Fibroblast of peridontal ligament (primary cell): ENCODE measurements at regions not wholly inside any gene's neighbourhood (a gene's known extent, or its start where the extent isn't known, plus 50 kb on each side); places are given as distances from the start of the nearest gene placed in this dataset.

ENCODE experiments used
- DNase-seq: peaks from one replicate; pipeline ENCODE4 v3.0.0-alpha.2; 2010; ENCODE audit errors: extremely low read depth

DNA sequence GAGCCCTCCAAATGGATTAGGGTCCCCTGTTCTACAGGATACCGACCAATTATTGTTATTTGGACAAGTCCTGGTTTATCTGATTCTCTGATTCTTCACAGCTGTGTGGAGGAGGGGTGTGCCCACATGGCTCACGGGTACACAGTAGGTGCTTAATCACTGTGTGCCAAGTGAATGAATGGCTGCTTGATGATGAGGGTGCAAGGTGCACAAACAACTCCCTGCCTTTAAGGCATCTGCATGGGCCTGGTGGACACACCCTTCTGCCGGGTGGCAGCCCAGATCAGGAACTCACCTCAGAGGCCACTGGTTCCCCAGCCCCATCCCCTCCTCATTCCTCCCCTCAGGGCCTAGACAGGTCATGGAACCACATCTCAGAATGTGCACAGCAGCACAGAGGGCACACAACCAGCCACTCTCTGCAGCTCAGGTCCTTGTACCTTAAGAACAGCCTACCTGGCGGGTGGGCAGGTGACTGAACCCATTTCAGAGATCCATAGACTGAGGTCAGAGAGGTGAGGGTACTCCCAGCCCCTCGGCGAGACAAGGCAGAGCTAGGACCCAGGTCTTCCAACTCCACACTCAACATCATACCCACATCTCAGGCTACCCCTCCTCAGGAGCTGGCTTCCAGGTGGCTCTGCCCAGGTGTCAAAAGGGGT is 50.3 kb downstream of the SHANK2 start:
- no peak for DNase-seq

DNA sequence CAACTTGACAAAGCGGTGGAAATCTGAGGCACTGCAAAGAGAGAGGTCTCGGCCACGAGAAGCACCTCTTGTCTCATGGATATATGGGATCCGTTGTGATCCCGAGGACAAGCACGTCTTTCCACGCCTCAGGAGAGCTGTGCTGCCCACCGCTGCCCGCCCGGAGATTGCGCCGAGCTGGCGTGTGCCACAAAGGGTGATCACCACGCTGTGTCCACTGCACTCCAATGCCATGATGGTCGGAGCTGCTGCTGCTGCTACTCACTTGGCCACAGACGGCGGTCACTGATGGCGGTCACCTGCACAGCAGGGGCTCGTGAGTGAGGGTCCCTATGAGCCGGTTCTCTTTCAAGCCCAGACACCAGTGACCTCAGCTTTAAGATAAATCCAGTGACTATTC is 51.1 kb downstream of the SHANK2 start:
- no peak for DNase-seq

DNA sequence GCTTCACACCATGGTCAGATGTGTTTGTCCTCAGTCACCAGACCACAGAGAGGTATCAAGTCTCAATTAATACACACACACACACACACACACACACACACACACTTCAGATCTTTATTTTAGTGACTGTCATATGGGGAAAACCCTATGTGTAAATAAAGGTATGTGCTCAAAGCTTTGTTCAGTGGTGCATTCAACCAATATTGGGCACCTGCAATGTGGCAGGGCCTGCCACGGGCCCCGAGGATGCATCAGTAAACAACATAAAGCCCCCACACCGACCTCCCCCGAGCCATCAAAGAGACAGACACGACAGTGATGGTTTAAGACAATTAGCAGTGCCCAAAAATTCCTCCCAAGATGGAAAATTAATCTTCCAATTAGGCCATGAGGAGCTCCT is 51.6 kb downstream of the SHANK2 start:
- DNase-seq, result no peak

DNA sequence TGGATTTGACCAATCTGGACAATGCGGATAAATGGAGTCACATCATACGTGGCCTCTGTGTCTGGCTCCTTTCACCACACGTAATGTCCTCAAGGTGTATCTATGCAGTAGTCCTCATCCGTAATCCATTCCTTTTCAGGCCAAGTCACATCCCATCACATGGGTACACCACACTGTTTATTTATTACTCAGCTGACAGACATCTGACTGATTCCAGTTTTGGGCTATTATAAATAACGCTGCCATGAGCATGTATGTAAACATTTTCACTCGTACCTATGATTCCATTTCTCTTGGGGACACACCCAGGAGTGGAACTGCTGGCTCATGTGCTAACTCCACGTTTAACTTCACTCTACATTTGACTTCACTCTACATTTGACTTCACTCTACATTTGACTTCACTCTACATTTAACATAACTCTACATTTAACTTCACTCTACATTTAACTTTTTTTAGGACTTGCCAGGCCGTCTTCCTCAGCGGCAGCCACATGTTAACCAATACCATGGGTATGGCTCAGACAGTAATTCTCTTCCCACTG is 52.1 kb downstream of the SHANK2 start:
- no peak for DNase-seq

DNA sequence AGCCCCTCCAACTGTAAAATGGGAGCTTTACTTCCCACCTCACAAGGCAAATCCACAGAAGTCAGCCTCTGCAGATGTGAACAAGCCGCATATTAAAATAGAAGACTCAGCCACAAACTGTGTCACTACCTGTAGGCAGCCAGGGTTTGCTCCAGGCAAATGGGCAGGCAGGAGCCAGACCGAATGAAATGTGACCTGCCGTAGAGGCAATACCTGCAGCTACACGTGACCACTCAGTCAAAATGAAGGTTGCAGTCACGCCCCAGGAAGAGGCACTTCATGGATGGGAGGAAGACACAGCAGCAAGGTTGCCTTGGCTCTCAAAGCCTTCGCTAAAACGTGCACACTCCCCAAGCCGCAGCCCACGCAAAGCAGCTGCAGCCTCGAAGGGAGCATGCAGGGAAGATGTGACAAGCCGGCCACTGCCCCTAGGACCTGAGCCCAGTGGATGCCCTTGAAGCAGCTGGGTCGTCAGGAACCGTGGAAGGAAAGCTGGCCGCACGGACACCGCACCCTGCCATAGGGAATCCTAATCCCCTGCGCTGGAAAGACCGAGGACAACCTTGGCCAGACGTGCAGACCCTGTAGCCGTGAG is 53.1 kb downstream of the SHANK2 start:
- DNase-seq, result no peak

DNA sequence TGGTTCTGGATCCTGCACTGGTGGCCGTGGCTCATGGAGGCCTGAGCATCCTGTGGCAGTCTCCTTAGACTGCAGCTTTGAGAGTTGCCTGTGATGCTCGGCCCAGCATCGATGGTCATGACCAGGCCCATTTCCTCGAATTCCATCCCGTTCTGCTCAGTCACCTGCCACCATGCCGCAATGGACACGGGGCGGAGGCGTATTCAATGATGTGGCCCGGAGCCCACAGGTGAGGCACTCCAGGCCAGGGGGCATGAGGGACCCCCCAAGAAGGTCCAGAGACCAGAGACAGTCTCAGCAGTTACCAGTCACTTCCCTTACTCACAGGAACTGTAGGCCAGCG is 53.6 kb downstream of the SHANK2 start:
- DNase-seq, result no peak

DNA sequence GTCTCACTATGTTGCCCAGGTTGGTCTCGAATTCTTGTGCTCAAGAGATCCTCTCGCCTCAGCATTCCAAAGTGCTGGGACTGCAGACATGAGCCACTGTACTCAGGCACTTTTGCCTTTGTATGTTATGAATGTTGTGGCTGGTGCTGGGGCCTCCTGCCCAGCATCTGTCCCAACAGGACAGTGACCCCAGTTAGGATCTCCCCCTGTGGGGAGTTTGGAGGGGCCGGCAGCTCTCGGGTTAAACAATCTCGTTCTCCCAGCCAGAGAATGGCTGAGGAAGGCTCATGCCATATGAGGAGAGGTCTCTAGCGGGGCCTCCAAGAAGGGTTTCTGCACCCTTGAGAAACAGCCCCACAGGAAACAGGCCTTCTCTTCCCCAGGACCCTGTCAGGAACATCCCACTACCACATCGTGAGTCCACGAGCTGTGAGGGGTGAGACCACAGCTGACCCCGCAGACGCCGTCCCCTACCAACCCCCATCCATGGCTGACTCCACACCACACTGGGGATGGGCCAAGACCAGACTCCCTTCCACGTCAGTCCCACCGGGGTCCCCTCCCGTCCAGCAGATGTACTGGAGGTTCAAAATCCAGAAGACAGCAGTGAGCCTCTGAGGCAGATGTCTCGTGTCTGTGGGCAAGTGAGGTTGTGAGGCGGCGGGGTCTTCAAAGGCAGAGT is 54.1 kb downstream of the SHANK2 start:
- no peak for DNase-seq

DNA sequence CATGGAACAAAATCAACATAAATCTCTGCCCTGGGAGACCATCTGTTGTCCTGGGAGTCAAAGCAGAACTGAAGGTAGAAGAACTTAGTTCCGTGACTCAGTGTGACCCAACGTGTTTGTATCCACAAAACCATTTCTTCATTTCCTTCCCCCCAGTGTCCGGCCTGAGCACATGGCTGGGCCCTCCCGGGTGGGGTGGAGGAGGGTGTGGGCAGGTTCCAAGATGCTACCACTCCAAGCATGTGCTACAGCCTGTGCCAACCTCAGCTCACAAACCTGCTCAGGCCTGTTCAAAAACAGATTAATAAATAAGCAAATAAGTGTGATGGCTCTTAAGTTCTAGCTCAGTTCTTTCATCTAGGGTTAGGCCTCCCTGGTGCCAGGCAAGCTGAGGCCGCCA is 55.3 kb downstream of the SHANK2 start:
- DNase-seq, result no peak

DNA sequence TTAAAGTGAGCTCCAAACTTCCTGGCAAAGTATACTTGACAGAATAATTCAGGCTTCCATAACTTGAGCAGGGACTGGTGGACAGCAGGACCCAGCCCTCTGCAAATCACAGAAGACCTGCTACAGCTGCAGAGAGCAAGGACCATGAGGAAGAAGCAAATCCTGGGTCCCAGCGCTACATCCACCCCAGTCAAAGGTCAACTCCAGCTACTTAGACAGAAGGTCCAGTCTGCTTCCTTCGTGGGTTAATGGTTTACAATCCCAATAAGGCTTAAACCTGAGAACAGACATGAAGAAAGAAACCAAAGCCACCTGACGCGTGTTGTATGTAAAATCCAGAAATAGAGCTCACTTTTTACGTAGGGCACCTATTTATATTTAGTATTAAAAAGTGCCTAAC is 57.7 kb downstream of the SHANK2 start:
- no peak for DNase-seq

DNA sequence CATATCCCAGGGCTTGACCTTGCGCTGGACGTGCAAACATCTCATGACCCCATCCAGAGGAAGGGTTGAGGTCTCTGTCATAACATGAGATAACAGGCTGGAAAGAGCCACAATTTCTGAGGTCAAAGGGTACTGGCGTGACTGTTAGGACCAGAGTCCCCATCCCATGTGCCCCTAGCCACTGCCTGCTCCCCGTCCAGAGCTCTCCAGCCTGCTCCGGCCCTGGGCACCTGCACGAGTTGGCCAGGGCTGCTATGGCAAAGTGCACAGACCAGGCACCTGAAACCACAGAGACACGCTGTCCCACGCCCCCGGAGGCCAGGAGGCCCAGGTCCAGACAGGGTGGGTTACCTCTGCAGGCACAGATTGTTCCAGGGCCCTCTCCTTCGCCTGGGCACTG is 58.9 kb downstream of the SHANK2 start:
- no peak for DNase-seq

DNA sequence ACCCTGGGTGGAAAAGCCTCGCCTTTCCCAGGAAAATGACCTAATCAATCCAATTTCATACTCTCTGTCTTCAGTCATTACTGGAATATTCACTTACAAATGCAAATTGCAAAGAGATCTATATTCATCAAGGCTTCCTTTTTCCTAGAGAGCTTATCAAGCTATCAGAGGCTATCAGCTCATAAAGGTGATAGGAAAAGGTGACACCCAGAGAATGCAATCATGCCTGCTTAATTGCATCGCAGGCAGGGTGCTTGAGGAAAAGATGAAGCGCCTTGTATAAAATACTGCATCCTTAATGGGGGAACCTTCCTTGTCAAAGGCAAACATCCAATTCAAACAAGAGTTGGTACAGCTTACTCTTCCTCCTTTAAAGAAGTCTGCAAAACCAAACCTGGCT is 59.7 kb downstream of the SHANK2 start:
- no peak for DNase-seq

DNA sequence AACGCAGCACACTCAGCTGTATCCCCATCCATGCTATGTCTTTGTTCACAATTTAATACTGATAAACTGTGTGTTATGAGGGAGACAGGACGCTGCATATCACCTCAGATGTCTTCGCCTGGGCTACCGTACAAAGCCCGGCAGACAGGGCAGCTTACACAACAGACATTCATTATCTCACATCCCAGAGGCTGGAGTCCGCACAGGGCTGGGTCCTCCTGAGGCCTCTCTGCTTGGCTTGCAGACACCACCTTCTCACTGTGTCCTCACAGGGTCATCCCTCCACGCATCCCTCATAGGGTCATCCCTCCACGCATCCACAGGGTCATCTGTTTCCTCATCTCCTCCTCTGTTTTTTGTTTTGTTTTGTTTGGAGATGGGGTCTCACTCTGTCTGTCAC is 61.2 kb downstream of the SHANK2 start:
- no peak for DNase-seq

DNA sequence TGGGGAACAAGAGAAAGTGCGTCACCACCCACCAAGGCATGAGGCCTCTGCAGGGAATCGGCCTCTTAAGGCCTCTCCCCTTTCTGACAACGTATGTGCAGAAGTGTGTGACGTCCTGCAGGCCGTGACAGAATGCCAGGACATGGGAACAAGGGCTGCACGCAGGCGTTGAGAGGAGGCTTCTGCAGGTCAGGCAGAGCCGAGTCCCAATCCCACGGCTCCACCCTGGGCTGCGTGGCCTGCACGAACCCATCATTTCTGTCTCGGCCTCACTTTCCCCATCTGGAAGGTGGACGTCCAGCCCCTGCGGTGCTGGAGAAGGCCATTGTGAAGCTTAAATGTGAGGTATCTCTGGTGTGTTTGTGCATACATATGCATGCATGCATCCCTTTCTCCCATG is 61.8 kb downstream of the SHANK2 start:
- no peak for DNase-seq

DNA sequence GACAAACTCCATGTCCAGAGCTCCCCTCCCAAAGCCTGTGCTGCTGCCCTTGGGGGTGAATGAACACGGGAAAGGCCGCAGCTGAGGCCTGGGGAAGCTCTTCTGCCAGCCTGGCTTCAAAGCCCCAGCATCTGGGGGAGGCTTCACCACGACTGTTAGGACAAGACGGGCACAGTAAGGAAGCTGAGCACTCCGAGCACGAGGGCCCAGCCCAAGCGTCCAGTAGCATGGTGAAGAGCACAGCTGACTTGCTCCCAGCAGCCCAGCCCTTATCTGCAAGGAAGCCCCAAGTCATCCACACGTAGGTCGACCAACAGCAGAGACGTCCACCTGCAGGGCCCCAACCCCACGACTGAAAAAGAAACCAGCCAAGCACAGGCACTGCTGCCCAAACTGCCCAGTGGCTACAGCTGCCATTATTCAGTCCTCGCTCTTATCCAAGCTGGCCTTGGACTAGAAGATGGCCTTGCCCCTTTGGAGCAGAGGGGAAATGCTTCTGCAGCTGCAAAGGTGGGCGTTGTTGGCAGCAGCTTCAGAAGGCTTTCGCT is 62.5 kb downstream of the SHANK2 start:
- no peak for DNase-seq

DNA sequence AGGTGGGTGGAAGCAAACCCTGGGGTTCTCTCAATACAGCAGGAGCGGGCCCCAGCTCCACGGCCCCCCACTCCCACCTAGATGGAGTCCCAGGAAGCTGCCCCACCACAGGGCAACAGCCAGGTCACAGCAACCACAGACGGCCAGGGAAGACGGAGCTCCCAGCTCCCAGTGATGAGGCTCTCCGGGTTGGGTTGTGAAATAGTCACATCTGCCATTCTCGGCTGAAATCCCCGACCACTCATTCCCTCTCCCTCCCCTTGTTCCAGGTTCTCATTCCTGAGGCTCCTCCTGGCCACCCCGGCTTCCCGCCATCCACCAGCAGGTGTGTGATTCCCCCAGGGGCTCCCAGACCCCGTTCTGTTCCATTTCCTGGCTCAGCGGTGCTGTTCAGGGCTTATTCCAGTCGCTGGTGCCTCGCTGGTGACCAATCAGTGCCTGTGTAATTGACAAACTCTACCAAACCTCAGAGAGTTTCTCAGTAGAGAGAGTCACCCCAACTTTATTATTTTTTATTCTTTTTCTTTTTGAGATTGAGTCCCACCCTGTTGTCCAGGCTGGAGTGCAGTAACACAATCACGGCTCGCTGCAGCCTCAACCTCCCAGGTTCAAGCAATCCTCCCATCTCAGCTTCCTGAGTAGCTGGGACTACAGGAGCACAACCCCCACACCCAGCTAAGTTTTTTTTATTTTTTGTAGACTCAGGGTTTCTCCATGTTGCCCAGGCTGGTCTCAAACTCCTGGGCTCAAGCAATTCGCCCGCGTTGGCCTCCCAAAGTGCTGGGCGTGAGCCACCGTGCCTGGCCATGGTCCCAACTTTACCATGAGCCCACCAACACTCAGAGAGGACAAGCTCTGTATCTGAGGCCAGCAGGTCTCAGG is 63.2 kb downstream of the SHANK2 start:
- no peak for DNase-seq

DNA sequence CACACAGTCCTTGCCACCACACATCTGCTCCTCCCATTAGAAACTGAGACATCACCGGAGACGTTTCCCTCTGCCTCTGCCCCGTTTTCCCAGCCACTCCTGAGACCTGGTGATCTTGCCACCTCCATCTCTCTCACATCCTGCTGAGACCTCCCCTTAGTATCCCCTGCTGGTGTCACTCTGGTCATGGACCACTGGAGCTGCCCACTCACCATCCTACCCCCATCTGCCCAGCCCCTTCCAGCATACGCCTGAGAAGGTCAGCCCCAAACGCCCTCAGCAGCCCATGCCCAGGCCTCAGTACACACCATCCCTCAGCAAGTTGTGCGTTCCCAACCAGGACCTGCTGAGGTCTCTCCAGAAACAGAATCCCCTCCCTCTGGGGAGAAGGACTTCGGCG is 64.3 kb downstream of the SHANK2 start:
- no peak for DNase-seq

DNA sequence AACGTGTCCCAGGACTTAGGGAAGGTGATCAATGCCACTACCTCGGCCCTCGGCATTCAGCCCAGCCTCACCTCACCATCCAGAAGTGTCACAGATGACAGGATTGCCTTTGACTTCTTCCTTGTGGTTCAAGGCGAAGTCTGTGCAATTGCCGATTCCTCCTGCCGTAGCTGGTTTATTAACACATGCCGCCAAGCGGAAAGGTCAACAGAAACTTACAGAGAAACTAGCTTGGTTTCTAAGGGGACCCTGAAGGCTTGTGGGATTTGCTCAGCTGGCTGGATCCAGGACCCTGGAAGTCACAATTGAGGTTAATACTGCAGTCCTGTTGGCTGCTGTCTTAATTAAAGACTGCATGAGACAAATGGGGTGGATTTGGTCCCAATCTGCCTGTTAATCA is 65.6 kb downstream of the SHANK2 start:
- DNase-seq, result no peak

DNA sequence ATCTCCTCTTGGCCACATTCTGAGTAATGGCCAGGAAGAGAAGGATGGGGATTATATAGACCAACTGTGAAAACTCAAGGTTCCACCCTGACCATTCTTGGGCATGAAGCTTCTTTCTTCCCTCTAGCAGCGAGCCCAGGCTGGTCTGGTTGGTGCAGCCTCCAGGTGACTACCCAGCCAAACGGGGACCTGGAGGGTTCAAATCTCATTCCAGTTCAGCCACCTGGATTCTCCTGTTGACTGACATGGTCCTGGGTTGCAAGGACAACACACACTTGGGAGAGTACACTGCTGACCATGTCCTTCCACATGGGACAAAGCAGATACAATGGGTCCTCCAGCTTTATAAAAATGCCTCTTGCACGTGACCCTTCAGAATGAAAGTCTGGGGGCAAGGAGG is 67.0 kb downstream of the SHANK2 start:
- no peak for DNase-seq

DNA sequence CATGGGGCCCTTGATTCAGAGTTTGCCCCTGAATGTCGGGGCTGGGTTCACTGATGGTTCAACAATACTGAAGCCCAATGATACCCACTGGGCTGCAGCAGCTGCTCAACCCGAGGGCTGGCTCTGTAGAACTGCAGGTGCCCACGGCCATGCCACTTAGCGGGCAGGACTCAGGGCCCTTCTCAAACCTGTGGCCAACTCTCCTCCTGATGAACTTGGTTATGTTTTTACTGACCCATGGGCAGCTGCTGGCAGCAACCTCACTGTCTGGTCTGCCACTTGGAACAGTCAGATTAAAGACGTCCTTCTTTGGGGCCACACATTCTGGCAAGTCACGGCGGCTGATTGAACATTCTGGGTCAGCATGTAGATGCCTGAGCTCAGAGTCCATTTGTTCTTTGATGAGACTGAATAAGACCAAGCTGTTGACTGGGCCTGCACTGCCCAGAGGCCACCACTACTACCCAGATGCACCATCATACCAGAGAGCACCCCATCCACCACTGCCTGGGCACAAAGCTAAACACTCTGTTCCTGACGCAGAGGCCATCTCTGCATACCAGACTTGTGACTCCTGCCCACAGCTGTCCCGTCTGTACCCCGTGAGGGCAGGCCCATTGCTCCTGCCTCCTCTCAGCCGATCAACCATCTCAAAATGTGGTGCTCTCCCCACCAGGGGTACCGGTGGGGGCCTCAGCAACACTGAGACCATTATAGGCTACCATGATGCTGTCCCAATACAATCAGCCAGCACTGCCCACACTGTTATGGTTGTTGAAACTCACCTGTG is 67.8 kb downstream of the SHANK2 start:
- no peak for DNase-seq

DNA sequence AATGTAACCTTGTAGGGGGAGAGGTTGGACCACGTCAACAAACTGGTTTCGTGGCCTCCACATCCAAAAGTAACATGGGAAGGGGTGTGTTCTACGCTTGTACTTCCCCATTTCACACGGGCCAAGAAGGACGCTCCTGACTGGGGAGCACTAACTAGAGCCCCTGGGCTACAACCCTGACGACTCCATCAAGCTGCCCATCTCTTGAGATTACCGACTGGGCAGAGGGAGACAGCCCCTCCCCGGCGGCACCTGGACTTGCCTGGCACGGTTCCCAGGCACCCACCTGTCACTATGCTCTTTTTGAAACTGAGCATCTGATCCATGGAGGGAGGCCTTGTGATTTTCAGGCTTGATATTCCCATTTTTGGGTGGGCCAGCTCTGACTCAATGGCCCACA is 68.5 kb downstream of the SHANK2 start:
- no peak for DNase-seq
